ENCODE measurements at regions not wholly inside any gene's neighbourhood (a gene's known extent, or its start where the extent isn't known, plus 50 kb on each side); places are given as distances from the start of the nearest gene placed in this dataset.

DNA sequence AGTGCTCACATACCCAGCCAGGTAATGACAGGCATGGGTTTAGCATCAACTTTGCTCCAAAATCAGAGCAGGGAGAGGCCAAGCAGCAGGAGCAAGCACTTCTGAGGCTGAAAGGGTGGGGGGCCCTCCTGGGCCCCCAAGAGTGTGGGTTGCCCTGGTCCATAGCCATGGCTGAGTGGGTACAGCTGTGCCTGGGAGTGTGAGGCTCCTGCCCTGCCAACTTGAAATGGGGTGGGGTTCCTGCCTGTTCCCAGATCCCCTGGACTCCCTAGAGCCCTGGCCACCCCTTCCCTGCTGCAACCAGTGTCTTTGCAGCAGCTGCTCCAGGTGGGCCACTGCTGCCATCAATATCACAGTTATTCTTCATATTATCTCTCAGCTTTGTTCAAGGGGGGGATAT is 1224.2 kb upstream of the GJE1 start:
- TF ChIP-seq, protein P1, sequence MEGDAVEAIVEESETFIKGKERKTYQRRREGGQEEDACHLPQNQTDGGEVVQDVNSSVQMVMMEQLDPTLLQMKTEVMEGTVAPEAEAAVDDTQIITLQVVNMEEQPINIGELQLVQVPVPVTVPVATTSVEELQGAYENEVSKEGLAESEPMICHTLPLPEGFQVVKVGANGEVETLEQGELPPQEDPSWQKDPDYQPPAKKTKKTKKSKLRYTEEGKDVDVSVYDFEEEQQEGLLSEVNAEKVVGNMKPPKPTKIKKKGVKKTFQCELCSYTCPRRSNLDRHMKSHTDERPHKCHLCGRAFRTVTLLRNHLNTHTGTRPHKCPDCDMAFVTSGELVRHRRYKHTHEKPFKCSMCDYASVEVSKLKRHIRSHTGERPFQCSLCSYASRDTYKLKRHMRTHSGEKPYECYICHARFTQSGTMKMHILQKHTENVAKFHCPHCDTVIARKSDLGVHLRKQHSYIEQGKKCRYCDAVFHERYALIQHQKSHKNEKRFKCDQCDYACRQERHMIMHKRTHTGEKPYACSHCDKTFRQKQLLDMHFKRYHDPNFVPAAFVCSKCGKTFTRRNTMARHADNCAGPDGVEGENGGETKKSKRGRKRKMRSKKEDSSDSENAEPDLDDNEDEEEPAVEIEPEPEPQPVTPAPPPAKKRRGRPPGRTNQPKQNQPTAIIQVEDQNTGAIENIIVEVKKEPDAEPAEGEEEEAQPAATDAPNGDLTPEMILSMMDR (IDR thresholded peaks at IDR 0.05; ENCODE audit: poor library complexity, severe bottlenecking): no peak
- TF ChIP-seq, protein P2, sequence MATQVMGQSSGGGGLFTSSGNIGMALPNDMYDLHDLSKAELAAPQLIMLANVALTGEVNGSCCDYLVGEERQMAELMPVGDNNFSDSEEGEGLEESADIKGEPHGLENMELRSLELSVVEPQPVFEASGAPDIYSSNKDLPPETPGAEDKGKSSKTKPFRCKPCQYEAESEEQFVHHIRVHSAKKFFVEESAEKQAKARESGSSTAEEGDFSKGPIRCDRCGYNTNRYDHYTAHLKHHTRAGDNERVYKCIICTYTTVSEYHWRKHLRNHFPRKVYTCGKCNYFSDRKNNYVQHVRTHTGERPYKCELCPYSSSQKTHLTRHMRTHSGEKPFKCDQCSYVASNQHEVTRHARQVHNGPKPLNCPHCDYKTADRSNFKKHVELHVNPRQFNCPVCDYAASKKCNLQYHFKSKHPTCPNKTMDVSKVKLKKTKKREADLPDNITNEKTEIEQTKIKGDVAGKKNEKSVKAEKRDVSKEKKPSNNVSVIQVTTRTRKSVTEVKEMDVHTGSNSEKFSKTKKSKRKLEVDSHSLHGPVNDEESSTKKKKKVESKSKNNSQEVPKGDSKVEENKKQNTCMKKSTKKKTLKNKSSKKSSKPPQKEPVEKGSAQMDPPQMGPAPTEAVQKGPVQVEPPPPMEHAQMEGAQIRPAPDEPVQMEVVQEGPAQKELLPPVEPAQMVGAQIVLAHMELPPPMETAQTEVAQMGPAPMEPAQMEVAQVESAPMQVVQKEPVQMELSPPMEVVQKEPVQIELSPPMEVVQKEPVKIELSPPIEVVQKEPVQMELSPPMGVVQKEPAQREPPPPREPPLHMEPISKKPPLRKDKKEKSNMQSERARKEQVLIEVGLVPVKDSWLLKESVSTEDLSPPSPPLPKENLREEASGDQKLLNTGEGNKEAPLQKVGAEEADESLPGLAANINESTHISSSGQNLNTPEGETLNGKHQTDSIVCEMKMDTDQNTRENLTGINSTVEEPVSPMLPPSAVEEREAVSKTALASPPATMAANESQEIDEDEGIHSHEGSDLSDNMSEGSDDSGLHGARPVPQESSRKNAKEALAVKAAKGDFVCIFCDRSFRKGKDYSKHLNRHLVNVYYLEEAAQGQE (IDR thresholded peaks at IDR 0.05; ENCODE audit: borderline replicate concordance): no peak
- TF ChIP-seq RAD21 (conservative IDR thresholded peaks at IDR 0.05) (no peak), POLR2AphosphoS5 (IDR thresholded peaks at IDR 0.05) (no peak)

Data from neural cell (in vitro differentiated cells).